Endothelial cell of umbilical vein (primary cell): ENCODE measurements at regions not wholly inside any gene's neighbourhood (a gene's known extent, or its start where the extent isn't known, plus 50 kb on each side); places are given as distances from the start of the nearest gene placed in this dataset.

ENCODE experiments used
- EZH2 ChIP-seq: IDR thresholded peaks from 2 replicates; pipeline ENCODE4 v1.6.1; 2012; ENCODE audit warnings: borderline replicate concordance, low read depth, mild to moderate bottlenecking, moderate library complexity, low read length, inconsistent platforms; ENCODE audit not compliant: severe bottlenecking
- JUN ChIP-seq: IDR thresholded peaks from 2 replicates; pipeline ENCODE4 v1.6.1; 2011; ENCODE audit warnings: borderline replicate concordance, low read depth; ENCODE audit not compliant: insufficient read length, insufficient read depth
- MYC ChIP-seq: IDR thresholded peaks from one replicate; pipeline ENCODE4 v1.6.1; 2011; ENCODE audit warnings: mild to moderate bottlenecking, low read depth, low read length
- POLR2A ChIP-seq: IDR thresholded peaks from 2 replicates; pipeline ENCODE4 v1.6.1; 2012; ENCODE audit warnings: low read depth, mild to moderate bottlenecking, control low read depth, low read length
- POLR2AphosphoS5 ChIP-seq: IDR thresholded peaks from 2 replicates; pipeline ENCODE4 v1.6.1; 2012; ENCODE audit warnings: low read depth, mild to moderate bottlenecking, control low read depth, low read length, moderate library complexity; ENCODE audit not compliant: insufficient read depth
- TF ChIP-seq, protein P1 (sequence below), 2 donors: IDR thresholded peaks; 1 replicate in 1 of 2; 2 replicates in 1 of 2; pipeline ENCODE4 v1.5.1; 2011; ENCODE audit warnings: low read length in 2 of 2, mild to moderate bottlenecking in 2 of 2, moderate library complexity in 2 of 2, control low read depth in 1 of 2, inconsistent platforms in 1 of 2, low read depth in 1 of 2; ENCODE audit not compliant: insufficient read depth in 1 of 2; ENCODE audit errors: extremely low read depth in 1 of 2
- TF ChIP-seq, protein P2 (sequence below): IDR thresholded peaks from 2 replicates; pipeline ENCODE4 v1.6.1; 2011; ENCODE audit not compliant: insufficient read depth, insufficient read length

DNA sequence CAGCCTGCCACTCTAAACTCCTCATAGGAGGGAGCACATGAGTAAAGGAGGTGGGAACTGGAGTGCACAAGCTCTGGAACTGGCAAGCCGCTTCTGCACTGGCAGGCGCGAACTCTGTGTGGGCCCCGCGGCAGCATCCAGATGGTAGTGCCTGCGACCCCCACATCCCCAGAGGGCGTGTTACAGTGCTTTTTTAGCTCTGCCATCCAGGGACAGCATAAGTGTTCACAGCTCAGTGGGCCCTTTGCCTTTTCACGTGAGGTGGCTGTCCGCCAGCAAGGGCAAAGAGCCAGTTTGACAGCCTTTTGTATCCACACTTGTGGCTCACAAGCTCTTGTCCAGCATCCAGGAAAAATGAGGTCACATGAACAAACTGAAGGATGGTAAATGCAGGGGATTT lies 581.6 kb upstream of the DIAPH2 start:
- no peak for TF ChIP-seq EZH2
- no peak for TF ChIP-seq POLR2A
- TF ChIP-seq JUN = no peak
- TF ChIP-seq, protein P1, sequence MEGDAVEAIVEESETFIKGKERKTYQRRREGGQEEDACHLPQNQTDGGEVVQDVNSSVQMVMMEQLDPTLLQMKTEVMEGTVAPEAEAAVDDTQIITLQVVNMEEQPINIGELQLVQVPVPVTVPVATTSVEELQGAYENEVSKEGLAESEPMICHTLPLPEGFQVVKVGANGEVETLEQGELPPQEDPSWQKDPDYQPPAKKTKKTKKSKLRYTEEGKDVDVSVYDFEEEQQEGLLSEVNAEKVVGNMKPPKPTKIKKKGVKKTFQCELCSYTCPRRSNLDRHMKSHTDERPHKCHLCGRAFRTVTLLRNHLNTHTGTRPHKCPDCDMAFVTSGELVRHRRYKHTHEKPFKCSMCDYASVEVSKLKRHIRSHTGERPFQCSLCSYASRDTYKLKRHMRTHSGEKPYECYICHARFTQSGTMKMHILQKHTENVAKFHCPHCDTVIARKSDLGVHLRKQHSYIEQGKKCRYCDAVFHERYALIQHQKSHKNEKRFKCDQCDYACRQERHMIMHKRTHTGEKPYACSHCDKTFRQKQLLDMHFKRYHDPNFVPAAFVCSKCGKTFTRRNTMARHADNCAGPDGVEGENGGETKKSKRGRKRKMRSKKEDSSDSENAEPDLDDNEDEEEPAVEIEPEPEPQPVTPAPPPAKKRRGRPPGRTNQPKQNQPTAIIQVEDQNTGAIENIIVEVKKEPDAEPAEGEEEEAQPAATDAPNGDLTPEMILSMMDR (IDR thresholded peaks at IDR 0.05; ENCODE audit: extremely low read depth in 1 of 2, insufficient read depth in 1 of 2, low read depth in 1 of 2, low read length in 2 of 2) = no peak
- TF ChIP-seq, protein P2, sequence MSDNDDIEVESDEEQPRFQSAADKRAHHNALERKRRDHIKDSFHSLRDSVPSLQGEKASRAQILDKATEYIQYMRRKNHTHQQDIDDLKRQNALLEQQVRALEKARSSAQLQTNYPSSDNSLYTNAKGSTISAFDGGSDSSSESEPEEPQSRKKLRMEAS = no peak
- no peak for TF ChIP-seq MYC
- no peak for TF ChIP-seq POLR2AphosphoS5
